OCI-LY7 (cell line): ENCODE measurements at regions not wholly inside any gene's neighbourhood (a gene's known extent, or its start where the extent isn't known, plus 50 kb on each side); places are given as distances from the start of the nearest gene placed in this dataset.

Experiments
- EZH2phosphoT487 ChIP-seq: fragments of 200-600 bp; sonication (generic); IDR thresholded peaks from 2 replicates; pipeline ENCODE4 v1.6.1; 2018; ENCODE audit warnings: low read depth, borderline replicate concordance, mild to moderate bottlenecking, mixed run types, antibody characterized with exemption, low read length, moderate library complexity, mixed read lengths
- TF ChIP-seq, protein P1 (sequence below): fragments of 200-600 bp; sonication (generic); conservative IDR thresholded peaks from 2 replicates; pipeline ENCODE4 v1.5.1; 2014; ENCODE audit warnings: mild to moderate bottlenecking, antibody characterized with exemption, low read length, moderate library complexity, mixed read lengths

- TF ChIP-seq, protein P1, sequence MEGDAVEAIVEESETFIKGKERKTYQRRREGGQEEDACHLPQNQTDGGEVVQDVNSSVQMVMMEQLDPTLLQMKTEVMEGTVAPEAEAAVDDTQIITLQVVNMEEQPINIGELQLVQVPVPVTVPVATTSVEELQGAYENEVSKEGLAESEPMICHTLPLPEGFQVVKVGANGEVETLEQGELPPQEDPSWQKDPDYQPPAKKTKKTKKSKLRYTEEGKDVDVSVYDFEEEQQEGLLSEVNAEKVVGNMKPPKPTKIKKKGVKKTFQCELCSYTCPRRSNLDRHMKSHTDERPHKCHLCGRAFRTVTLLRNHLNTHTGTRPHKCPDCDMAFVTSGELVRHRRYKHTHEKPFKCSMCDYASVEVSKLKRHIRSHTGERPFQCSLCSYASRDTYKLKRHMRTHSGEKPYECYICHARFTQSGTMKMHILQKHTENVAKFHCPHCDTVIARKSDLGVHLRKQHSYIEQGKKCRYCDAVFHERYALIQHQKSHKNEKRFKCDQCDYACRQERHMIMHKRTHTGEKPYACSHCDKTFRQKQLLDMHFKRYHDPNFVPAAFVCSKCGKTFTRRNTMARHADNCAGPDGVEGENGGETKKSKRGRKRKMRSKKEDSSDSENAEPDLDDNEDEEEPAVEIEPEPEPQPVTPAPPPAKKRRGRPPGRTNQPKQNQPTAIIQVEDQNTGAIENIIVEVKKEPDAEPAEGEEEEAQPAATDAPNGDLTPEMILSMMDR, result no peak
- no peak for TF ChIP-seq EZH2phosphoT487
Observed at GRCh38 chr14:27067961-27068360, 470.1 kb upstream of the NOVA1 start.
